ENCODE measurements at regions not wholly inside any gene's neighbourhood (a gene's known extent, or its start where the extent isn't known, plus 50 kb on each side); places are given as distances from the start of the nearest gene placed in this dataset.

DNA sequence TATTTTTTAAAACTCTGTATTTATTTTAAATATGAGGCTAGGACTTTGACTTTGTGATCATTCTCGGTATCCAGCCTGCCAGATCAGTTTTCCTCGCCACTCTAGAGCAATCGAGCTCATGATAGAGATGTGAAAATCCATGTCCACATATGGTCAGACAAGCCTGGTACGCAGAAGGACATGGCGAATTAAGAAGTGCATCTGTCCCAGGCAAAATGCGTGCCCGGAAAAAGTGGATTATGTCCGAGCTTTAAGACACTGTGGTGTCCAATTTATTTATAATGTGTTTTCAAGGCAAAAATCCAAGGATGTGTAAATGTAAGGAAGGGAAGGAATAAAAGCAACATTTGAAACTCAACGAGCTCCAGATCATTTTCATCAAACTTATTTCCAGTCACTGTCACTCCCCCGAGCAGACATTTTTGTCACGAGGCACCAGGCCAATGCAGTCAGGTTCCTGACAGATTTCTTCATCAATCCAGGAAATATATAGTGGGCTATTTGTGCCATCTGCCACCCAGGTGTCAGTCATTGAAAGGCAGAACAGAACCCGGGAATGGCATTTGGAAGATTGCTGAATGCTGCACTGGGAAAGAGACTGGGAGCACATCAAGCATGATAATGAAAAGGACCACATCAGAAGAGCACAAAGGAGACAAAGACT, 825.7 kb downstream of the SQOR start:
- TF ChIP-seq, protein P1, sequence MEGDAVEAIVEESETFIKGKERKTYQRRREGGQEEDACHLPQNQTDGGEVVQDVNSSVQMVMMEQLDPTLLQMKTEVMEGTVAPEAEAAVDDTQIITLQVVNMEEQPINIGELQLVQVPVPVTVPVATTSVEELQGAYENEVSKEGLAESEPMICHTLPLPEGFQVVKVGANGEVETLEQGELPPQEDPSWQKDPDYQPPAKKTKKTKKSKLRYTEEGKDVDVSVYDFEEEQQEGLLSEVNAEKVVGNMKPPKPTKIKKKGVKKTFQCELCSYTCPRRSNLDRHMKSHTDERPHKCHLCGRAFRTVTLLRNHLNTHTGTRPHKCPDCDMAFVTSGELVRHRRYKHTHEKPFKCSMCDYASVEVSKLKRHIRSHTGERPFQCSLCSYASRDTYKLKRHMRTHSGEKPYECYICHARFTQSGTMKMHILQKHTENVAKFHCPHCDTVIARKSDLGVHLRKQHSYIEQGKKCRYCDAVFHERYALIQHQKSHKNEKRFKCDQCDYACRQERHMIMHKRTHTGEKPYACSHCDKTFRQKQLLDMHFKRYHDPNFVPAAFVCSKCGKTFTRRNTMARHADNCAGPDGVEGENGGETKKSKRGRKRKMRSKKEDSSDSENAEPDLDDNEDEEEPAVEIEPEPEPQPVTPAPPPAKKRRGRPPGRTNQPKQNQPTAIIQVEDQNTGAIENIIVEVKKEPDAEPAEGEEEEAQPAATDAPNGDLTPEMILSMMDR (IDR thresholded peaks at IDR 0.05), result no peak
- no peak for TF ChIP-seq POLR2A (IDR thresholded peaks at IDR 0.05)

Data from lower leg skin (tissue), 3 donors.